GM23338 (cell line): ENCODE measurements at regions not wholly inside any gene's neighbourhood (a gene's known extent, or its start where the extent isn't known, plus 50 kb on each side); places are given as distances from the start of the nearest gene placed in this dataset.

Experiments used
- ATAC-seq: fragments of 200-7000 bp; cut with Tn5 transposase; 3 replicates; pipeline ENCODE4 v1.9.1; 2020
- DNase-seq: peaks from one replicate; pipeline ENCODE4 v3.0.0-alpha.2; 2015; ENCODE audit warnings: low spot score
- H2AFZ ChIP-seq: fragments of 200-600 bp; sonication (generic); 2 replicates; pipeline ENCODE4 v1.8.0; 2016; ENCODE audit warnings: antibody characterized with exemption, mild to moderate bottlenecking, moderate library complexity
- H3F3A ChIP-seq: fragments of 200-600 bp; sonication (generic); replicated peaks from 2 replicates; pipeline ENCODE4 v1.8.0; 2017; ENCODE audit warnings: antibody characterized with exemption, mixed run types, low read depth
- H3K27ac ChIP-seq: fragments of 200-600 bp; sonication (generic); 2 replicates; pipeline ENCODE4 v1.6.1; 2016; ENCODE audit warnings: low read depth
- H3K27me3 ChIP-seq: fragments of 200-600 bp; sonication (generic); 2 replicates; pipeline ENCODE4 v1.8.0; 2016; ENCODE audit warnings: mild to moderate bottlenecking, mixed run types, moderate library complexity; ENCODE audit not compliant: insufficient read depth
- H3K36me3 ChIP-seq: fragments of 200-600 bp; sonication (generic); 2 replicates; pipeline ENCODE4 v1.8.0; 2016; ENCODE audit warnings: mild to moderate bottlenecking; ENCODE audit not compliant: insufficient read depth
- H3K4me1 ChIP-seq: fragments of 200-600 bp; sonication (generic); 2 replicates; pipeline ENCODE4 v1.8.0; 2016; ENCODE audit warnings: mild to moderate bottlenecking, moderate library complexity; ENCODE audit not compliant: insufficient read depth
- H3K4me2 ChIP-seq: fragments of 200-600 bp; sonication (generic); 2 replicates; pipeline ENCODE4 v1.7.1; 2017; ENCODE audit warnings: mixed run types
- H3K4me3 ChIP-seq: fragments of 200-600 bp; sonication (generic); 2 replicates; pipeline ENCODE4 v1.6.1; 2016; ENCODE audit warnings: mixed run types
- H3K79me2 ChIP-seq: fragments of 200-600 bp; sonication (generic); replicated peaks from 2 replicates; pipeline ENCODE4 v1.8.0; 2017; ENCODE audit warnings: mild to moderate bottlenecking; ENCODE audit not compliant: insufficient read depth
- H3K9me2 ChIP-seq: fragments of 200-600 bp; sonication (generic); 2 replicates; pipeline ENCODE4 v1.8.0; 2017; ENCODE audit not compliant: insufficient read depth
- H4K20me1 ChIP-seq: fragments of 200-600 bp; sonication (generic); replicated peaks from 2 replicates; pipeline ENCODE4 v1.8.0; 2017; ENCODE audit warnings: mild to moderate bottlenecking; ENCODE audit not compliant: insufficient read depth
- H3K27ac Mint-ChIP-seq: 2 replicates; pipeline ENCODE4 v1.8.0; 2020; ENCODE audit warnings: inconsistent platforms, mild to moderate bottlenecking, moderate library complexity, mixed read lengths
- H3K27me3 Mint-ChIP-seq: 3 replicates; pipeline ENCODE4 v1.8.0; 2022; ENCODE audit warnings: low read depth, mild to moderate bottlenecking, moderate library complexity, mixed read lengths, inconsistent platforms; ENCODE audit not compliant: insufficient read depth, poor library complexity
- H3K36me3 Mint-ChIP-seq: 3 replicates; pipeline ENCODE4 v1.8.0; 2021; ENCODE audit warnings: low read depth, mild to moderate bottlenecking, inconsistent platforms, moderate library complexity, mixed read lengths
- H3K4me1 Mint-ChIP-seq: 3 replicates; pipeline ENCODE4 v1.8.0; 2020; ENCODE audit warnings: mild to moderate bottlenecking, inconsistent platforms, mixed read lengths
- H3K4me3 Mint-ChIP-seq: 3 replicates; pipeline ENCODE4 v1.8.0; 2021; ENCODE audit warnings: moderate library complexity, mild to moderate bottlenecking, inconsistent platforms, mixed read lengths
- H3K9me3 Mint-ChIP-seq: 3 replicates; pipeline ENCODE4 v1.8.0; 2020; ENCODE audit warnings: moderate library complexity, mild to moderate bottlenecking, inconsistent platforms, mixed read lengths
- EZH2 ChIP-seq: fragments of 200-600 bp; sonication (generic); IDR thresholded peaks from one replicate; pipeline ENCODE4 v1.8.0; 2017; ENCODE audit warnings: antibody characterized with exemption, mild to moderate bottlenecking, low read depth; ENCODE audit not compliant: unreplicated experiment
- NANOG ChIP-seq: IDR thresholded peaks from 2 replicates; pipeline ENCODE4 v1.6.1; 2016; ENCODE audit warnings: antibody characterized with exemption, borderline replicate concordance
- POLR2AphosphoS5 ChIP-seq: IDR thresholded peaks from 2 replicates; pipeline ENCODE4 v1.6.1; 2016; ENCODE audit warnings: antibody characterized with exemption, low read depth
- REST ChIP-seq: IDR thresholded peaks from one replicate; pipeline ENCODE4 v1.6.1; 2018; ENCODE audit warnings: antibody characterized with exemption; ENCODE audit not compliant: unreplicated experiment
- STAT1 ChIP-seq: IDR thresholded peaks from one replicate; pipeline ENCODE4 v1.6.1; 2016; ENCODE audit warnings: antibody characterized with exemption; ENCODE audit not compliant: unreplicated experiment
- ZNF462 ChIP-seq: fragments of 250-450 bp; sonication (Bioruptor Pico); IDR thresholded peaks from 2 replicates; pipeline ENCODE4 v1.5.0; 2020; ENCODE audit warnings: mild to moderate bottlenecking, moderate library complexity

GRCh38 chr6:9999796-10000195 lies 415.1 kb downstream of the TFAP2A start (continued):
- TF ChIP-seq ZNF462 (CRISPR knock-in tag): no peak
- no peak for TF ChIP-seq NANOG

- Histone ChIP-seq H3K79me2 (no peaks in the 10 kb centered on the region), H3K36me3 (no peaks in the 10 kb centered on the region), H3K4me2 (no peak overlapping the region), H3K27ac (no peak overlapping the region), H3K4me1 (no peaks in the 10 kb centered on the region), H3F3A (no peaks in the 10 kb centered on the region), H3K27me3 (no peaks in the 10 kb centered on the region), H2AFZ (no peak overlapping the region), H3K9me2 (no peaks in the 10 kb centered on the region; the same call in 1 of the 2 replicates), H3K4me3 (no peak overlapping the region), H4K20me1 (no peaks in the 10 kb centered on the region)
- peaks cover 7% of the 10 kb centered on the region for H3K9me3 Mint-ChIP-seq
- H3K4me1 Mint-ChIP-seq: peaks cover 2% of the 10 kb centered on the region; the same call in 2 of the 3 replicates
- no peak for ATAC-seq
- no peak overlapping the region for H3K27ac Mint-ChIP-seq
- DNase-seq: no peak
- H3K27me3 Mint-ChIP-seq: no peaks in the 10 kb centered on the region
- no peak overlapping the region for H3K4me3 Mint-ChIP-seq
- H3K36me3 Mint-ChIP-seq: peaks cover 5% of the 10 kb centered on the region; the same call in 2 of the 3 replicates
- TF ChIP-seq EZH2 (no peak), POLR2AphosphoS5 (no peak), ZNF462 (CRISPR knock-in tag) (no peak), STAT1 (no peak), REST (no peak)
These were observed 428.6 kb downstream of the TFAP2A start for GRCh38 chr6:9986273-9986672.
